Inflammatory macrophage treated with lipopolysaccharide for 1 hour (primary cell): ENCODE measurements at regions not wholly inside any gene's neighbourhood (a gene's known extent, or its start where the extent isn't known, plus 50 kb on each side); places are given as distances from the start of the nearest gene placed in this dataset.
"Not testable (repeated sequence)": the region's sequence is repeated elsewhere in the genome, so short reads cannot be mapped to it uniquely, and the experiment has no call there.

ENCODE experiments used
- DNase-seq, 2 donors: peaks; one replicate each; pipeline ENCODE4 v3.0.0-alpha.2; 2020 to 2022

- no peak for DNase-seq
Measured at GRCh38 chr5:57002959-57003485, 51.1 kb upstream of the MIER3 start.

GRCh38 chr5:57003566-57003965 is 51.6 kb upstream of the MIER3 start:
- not testable (repeated sequence) for DNase-seq

- no peak for DNase-seq
Measured at GRCh38 chr5:57004800-57005199, 52.9 kb upstream of the MIER3 start.

- peak; percentile 6 to 14 for DNase-seq
Measured at GRCh38 chr5:57007344-57007743, 55.4 kb upstream of the MIER3 start.

GRCh38 chr5:57009811-57010210 is 57.9 kb upstream of the MIER3 start:
- DNase-seq, result no peak

GRCh38 chr5:57010786-57011185 is 58.9 kb upstream of the MIER3 start:
- DNase-seq, result no peak

- DNase-seq, result no peak
Measured at GRCh38 chr5:57012511-57012910, 60.6 kb upstream of the MIER3 start.

GRCh38 chr5:57025961-57026360 is 74.0 kb upstream of the MIER3 start:
- DNase-seq, result no peak

GRCh38 chr5:57028161-57028560 is 76.2 kb upstream of the MIER3 start:
- no peak for DNase-seq

GRCh38 chr5:57032151-57032551 is 80.2 kb upstream of the MIER3 start:
- peak in 1 of 2 donors; percentile 9 for DNase-seq

- no peak for DNase-seq
Measured at GRCh38 chr5:57033103-57033502, 81.2 kb upstream of the MIER3 start.

GRCh38 chr5:57033503-57033902 is 81.6 kb upstream of the MIER3 start:
- no peak for DNase-seq

GRCh38 chr5:57034201-57034916 is 82.4 kb upstream of the MIER3 start:
- DNase-seq, result no peak

- no peak for DNase-seq
Measured at GRCh38 chr5:57035955-57036354, 84.0 kb upstream of the MIER3 start.

- no peak for DNase-seq
Measured at GRCh38 chr5:57036761-57037160, 84.8 kb upstream of the MIER3 start.

GRCh38 chr5:57037355-57037754 is 85.4 kb upstream of the MIER3 start:
- no peak for DNase-seq

- DNase-seq, result no peak
Measured at GRCh38 chr5:57041570-57041969, 89.6 kb upstream of the MIER3 start.

GRCh38 chr5:57042524-57042931 is 90.6 kb upstream of the MIER3 start:
- DNase-seq, result no peak

GRCh38 chr5:57054135-57054534 is 102.2 kb upstream of the MIER3 start:
- no peak for DNase-seq

- DNase-seq, result no peak
Measured at GRCh38 chr5:57054671-57055070, 102.7 kb upstream of the MIER3 start.

GRCh38 chr5:57055731-57056130 is 103.8 kb upstream of the MIER3 start:
- DNase-seq, result no peak

- DNase-seq, result no peak
Measured at GRCh38 chr5:57063773-57064172, 110.1 kb upstream of the GPBP1 start.

GRCh38 chr5:57066924-57067596 is 106.8 kb upstream of the GPBP1 start:
- DNase-seq, result no peak

- no peak for DNase-seq
Measured at GRCh38 chr5:57067597-57067924, 106.3 kb upstream of the GPBP1 start.
